ENCODE measurements at regions not wholly inside any gene's neighbourhood (a gene's known extent, or its start where the extent isn't known, plus 50 kb on each side); places are given as distances from the start of the nearest gene placed in this dataset.

GRCh38 chr5:98101131-98101530 is 672.3 kb upstream of the RGMB start:
- TF ChIP-seq CTCF (IDR thresholded peaks at IDR 0.05; ENCODE audit: borderline replicate concordance) = no peak
- intact Hi-C loops (cut with micrococcal nuclease) = no loop called here
- no peak for DNase-seq
- Histone ChIP-seq H3K27ac (replicated peaks) (no peak overlapping the region), H3K4me3 (no peak overlapping the region), H3K4me1 (no peaks in the 10 kb centered on the region), H3K36me3 (no peaks in the 10 kb centered on the region), H3K27me3 (ENCODE audit: low read depth) (no peaks in the 10 kb centered on the region), H3K9me3 (replicated peaks) (no peaks in the 10 kb centered on the region)

- H3K27ac ChIP-seq (replicated peaks) = no peak overlapping the region
- no peak overlapping the region for H3K4me3 ChIP-seq
- no peak for DNase-seq
- intact Hi-C loops (cut with micrococcal nuclease) = no loop called here
- H3K4me1 ChIP-seq = no peaks in the 10 kb centered on the region
- no peak for TF ChIP-seq CTCF (IDR thresholded peaks at IDR 0.05; ENCODE audit: borderline replicate concordance)
- H3K36me3 ChIP-seq = no peaks in the 10 kb centered on the region
- no peaks in the 10 kb centered on the region for H3K9me3 ChIP-seq (replicated peaks)
- H3K27me3 ChIP-seq (ENCODE audit: low read depth) = no peaks in the 10 kb centered on the region
Measured at GRCh38 chr5:98102936-98103335, 670.5 kb upstream of the RGMB start.

- intact Hi-C loops (cut with micrococcal nuclease) = no loop called here
- H3K27ac ChIP-seq (replicated peaks) = no peak overlapping the region
- H3K9me3 ChIP-seq (replicated peaks) = no peaks in the 10 kb centered on the region
- H3K4me1 ChIP-seq = no peaks in the 10 kb centered on the region
- TF ChIP-seq CTCF (IDR thresholded peaks at IDR 0.05; ENCODE audit: borderline replicate concordance) = no peak
- no peaks in the 10 kb centered on the region for H3K36me3 ChIP-seq
- DNase-seq = no peak
- H3K4me3 ChIP-seq = no peak overlapping the region
- no peaks in the 10 kb centered on the region for H3K27me3 ChIP-seq (ENCODE audit: low read depth)
Measured at GRCh38 chr5:98103807-98104206, 669.7 kb upstream of the RGMB start.

GRCh38 chr5:98104454-98105188 is 668.8 kb upstream of the RGMB start:
- no peaks in the 10 kb centered on the region for H3K27me3 ChIP-seq (ENCODE audit: low read depth)
- H3K9me3 ChIP-seq (replicated peaks) = no peaks in the 10 kb centered on the region
- intact Hi-C loops (cut with micrococcal nuclease) = no loop called here
- no peak overlapping the region for H3K4me3 ChIP-seq
- no peaks in the 10 kb centered on the region for H3K4me1 ChIP-seq
- DNase-seq = no peak
- no peak for TF ChIP-seq CTCF (IDR thresholded peaks at IDR 0.05; ENCODE audit: borderline replicate concordance)
- H3K27ac ChIP-seq (replicated peaks) = no peak overlapping the region
- no peaks in the 10 kb centered on the region for H3K36me3 ChIP-seq

GRCh38 chr5:98105681-98106080 is 667.8 kb upstream of the RGMB start:
- Histone ChIP-seq H3K36me3 (no peaks in the 10 kb centered on the region), H3K27me3 (ENCODE audit: low read depth) (no peaks in the 10 kb centered on the region), H3K9me3 (replicated peaks) (no peaks in the 10 kb centered on the region), H3K27ac (replicated peaks) (no peak overlapping the region), H3K4me3 (no peak overlapping the region), H3K4me1 (no peaks in the 10 kb centered on the region)
- DNase-seq = no peak
- intact Hi-C loops (cut with micrococcal nuclease) = no loop called here
- TF ChIP-seq CTCF (IDR thresholded peaks at IDR 0.05; ENCODE audit: borderline replicate concordance) = no peak
